M059J (cell line): ENCODE measurements at regions not wholly inside any gene's neighbourhood (a gene's known extent, or its start where the extent isn't known, plus 50 kb on each side); places are given as distances from the start of the nearest gene placed in this dataset.
A peak's percentile ranks its signal among the peaks of the same experiment; 100 is the strongest.

ENCODE experiments used
- DNase-seq: peaks from one replicate; pipeline ENCODE4 v3.0.0-alpha.2; 2012; ENCODE audit warnings: low read depth

- peak; percentile 18 for DNase-seq
Observed at GRCh38 chr17:77882481-77883212, 75.9 kb upstream of the TNRC6C start.

DNA sequence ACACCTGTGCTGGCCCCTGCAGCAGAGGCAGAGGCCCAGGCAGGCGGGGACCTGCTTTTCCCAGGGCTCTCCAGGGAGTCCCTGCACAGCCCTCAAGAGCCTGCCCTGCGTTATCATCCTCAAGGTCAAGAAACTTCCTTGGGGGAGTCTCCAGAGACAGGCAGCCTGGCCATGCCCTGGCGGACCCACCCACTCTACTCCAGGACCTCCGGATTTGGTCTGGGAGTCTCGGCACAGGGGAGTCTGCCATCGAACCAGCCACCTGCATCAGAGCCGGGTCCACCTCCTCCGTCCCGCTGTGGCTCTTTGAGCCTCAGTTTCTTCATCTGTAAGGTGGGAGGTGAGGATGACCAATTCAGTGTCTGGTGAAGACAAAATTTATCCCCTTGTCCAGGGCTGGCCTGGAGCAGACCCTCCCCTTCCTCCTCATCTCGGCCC lies 75.3 kb upstream of the TNRC6C start:
- DNase-seq, result no peak

DNA sequence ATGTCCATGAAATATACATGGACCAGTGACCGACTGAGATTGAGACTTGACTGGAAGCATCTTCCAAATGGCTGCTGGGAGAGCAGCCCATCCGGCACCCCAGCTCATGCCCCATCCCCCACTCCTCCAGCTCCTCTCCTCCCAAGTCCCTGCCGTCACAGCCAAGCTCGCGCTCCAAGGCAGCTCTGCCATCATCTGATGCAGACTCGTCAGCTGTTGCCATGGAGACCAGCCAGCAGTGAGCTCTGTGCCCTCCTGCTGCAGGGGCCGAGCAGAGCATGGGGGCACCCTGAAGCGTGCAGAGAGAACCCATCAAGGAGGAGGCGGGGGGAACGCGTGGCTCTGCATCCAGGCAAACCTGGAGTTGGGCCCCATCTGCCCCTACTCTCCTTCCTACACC lies 74.5 kb upstream of the TNRC6C start:
- DNase-seq, result peak; percentile 29

DNA sequence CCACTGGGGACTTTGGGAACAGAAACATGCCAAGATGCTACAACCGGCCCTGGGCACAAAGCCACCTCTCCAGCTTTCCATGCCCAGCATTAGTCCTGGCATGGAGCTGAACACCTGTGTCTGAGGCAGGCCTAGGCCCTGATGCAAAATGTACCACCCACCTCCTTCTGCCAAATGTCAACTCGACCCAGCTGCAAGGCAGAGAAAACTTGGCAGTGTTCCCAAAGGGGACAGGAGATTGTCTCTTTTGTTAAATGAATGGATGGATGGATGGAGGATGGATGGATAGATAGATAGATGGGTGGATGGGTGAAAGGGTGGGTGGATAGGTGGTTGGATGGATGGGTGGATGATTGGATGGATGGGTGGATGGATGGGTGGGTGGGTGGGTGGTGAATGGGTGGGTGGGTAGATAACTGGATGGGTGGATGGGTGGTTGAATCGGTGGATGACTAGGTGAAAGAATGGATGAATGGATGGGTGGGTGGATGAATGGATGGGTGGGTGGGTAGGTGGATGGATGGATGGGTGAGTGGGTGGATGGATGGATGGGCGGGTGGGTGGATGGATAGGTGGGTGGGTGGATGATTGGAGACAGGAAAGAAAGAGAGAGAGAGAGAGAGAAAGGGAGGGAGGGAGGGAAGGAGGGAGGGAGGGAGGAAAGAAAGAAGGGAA lies 73.4 kb upstream of the TNRC6C start:
- DNase-seq, result no peak

DNA sequence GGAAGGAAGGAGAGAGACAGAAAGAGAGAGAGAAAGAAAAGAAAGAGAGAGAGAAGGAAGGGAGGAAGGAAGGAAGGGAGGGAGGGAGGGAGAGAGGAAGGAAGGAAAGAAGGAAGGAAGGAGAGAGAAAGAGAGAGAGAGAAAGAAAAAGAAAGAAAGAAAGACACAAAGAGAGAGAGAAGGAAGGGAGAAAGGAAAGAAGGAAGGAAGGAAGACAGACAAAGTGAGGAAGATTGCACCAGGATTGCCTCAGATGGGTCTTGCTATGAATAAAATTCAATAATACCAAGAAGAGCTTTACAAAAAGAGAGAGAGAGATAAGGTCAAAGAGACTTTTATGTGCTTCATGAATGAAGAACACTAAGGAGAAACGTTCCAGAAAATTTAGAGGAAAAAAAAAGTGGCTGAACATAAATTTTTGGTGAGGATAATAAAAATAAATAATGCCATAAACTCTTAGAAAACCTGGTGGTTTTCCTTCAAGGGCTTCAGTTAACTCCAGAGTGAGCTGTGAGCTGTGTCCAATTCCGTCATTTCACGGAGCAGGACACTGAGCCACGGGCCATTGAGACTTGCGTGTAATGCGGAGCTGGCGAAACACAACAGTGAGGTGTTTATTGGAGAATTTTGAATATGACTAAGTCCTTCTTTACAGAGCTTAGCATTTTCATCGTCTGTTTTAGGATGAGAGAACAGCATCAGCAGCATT lies 72.7 kb upstream of the TNRC6C start:
- no peak for DNase-seq

DNA sequence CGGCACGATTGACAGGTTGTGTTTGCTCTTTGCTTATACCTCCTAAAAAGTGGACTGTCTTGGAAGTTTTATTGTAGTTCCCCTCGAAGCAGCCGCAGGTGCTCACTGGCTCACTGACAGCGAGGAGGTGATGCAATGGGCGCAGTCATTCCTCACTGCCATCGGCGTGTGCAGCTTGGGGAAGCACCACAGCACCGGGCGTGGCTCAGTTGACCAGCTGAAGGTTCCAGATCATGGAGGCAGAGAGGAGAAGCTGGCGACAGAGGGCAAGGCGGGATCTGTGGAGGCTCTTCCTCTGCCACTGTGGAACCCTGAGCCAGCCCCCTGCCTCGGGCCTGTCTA lies 72.1 kb upstream of the TNRC6C start:
- no peak for DNase-seq

DNA sequence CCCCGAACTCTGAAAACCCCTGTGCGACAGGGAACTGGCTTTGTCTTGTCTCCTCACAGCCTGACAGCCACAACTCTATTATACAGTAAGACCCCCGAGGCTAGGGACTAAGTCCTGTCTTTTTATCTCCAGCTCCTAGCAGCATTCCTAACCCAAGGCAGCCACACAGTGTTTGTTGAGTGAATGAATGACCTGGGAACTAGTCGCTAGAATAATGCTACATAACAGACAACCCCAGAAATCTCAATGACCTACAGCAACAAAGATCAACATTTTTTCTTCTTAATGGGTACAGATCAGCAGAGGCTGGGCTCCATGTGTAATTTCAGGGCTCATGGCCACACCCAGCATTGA lies 71.4 kb upstream of the TNRC6C start:
- DNase-seq, result no peak

DNA sequence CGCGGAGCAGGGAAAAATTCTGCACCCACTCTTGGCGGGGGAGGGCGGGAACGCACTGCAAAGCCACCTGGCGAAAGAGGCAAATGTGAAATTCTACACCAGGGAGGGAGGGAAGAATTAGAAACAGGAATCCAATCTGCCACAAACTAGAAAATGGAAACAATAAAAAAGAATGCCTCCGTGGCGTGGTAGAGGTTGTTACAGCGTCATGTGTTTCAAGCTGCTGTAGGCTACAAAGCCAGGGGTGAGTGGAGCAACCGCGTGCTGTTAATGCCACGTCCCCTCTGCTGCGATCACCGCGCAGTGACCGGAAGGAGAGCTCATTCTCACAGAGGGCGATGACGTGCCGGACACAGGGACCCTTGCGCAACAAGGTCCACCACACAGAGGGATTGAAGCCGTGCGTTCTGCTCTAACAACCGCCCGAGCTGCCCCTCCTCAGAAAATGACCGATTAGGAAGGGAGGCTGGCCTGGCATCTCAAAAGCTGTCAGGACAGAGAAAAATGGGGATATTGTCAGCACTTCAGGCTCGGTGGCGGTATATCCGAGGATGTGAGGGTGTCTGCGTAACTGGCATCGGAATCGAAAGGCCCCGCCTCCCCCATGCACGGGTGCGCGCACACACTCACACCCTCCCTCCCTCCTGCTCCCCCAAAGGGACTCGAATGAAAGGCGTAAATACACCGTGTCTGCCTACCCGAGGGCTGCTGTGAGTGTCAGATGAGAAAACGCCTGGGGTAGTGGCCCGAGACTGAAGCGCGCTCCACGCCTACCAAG lies 70.8 kb upstream of the TNRC6C start:
- DNase-seq, result peak; percentile 65

- no peak for DNase-seq
Observed at GRCh38 chr17:77888242-77889134, 70.0 kb upstream of the TNRC6C start.

DNA sequence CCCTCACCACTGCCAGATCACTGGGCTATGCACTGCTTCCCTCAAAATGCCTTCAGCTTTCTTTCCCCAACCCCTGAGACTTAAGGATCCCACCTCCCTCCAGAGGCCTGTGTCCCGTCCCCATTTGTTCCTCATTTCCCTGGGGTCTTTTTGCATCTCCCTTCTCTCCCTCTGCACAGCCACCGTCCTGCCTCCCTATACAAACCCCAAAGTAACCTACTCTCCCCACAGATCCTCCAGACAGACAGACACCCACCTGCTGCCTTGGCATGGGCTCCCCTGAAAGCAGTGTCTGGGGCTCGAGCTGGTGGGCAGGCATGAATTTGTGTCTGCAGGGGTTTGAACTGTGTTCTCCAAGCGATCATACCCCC lies 69.4 kb upstream of the TNRC6C start:
- DNase-seq, result no peak

DNA sequence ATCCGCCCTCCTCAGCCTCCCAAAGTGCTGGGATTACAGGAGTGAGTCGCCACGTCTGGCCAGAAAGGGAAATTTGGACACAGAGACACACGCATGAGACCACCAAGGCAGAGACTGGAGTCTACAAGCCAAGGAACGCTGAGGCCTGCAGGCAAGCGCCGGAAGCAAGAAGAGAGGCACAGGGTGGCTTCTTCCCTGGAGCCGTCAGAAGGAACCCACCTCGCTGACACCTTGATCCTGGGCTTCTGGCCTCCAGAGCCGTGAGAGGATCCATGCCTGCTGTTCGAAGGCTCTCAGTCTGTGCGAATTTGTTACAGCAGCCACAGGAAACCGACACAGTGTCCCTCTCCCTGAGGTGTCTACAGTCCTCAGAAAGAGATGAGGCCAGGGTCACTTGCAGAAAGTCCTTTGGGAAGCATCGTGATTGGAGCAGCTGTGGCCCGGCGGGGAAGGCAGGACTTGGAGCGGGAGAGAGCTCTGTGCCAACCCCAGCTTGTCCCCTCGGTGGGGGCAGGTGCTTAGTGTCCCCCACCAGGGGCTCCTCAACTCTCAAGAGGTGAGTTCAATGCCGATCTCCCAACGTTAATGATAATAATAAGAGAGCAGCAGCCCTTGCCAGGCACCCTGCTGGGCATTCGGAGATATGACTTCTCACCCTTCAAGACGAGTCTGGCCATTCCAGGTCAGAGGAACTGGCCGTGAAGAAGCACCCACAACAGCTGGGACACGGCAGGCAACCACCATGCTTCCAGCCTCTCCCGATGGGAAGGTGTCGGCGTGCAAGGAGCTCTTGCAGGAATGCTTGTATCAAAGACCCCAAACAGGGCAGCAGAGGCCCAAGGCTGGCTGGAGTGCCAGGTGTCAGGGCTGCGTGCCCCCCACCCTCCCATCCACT lies 68.4 kb upstream of the TNRC6C start:
- DNase-seq, result no peak

- DNase-seq, result no peak
Observed at GRCh38 chr17:77890771-77891170, 67.7 kb upstream of the TNRC6C start.

GRCh38 chr17:77891602-77892001 lies 66.9 kb upstream of the TNRC6C start:
- no peak for DNase-seq

- DNase-seq, result no peak
Observed at GRCh38 chr17:77892031-77892430, 66.5 kb upstream of the TNRC6C start.

DNA sequence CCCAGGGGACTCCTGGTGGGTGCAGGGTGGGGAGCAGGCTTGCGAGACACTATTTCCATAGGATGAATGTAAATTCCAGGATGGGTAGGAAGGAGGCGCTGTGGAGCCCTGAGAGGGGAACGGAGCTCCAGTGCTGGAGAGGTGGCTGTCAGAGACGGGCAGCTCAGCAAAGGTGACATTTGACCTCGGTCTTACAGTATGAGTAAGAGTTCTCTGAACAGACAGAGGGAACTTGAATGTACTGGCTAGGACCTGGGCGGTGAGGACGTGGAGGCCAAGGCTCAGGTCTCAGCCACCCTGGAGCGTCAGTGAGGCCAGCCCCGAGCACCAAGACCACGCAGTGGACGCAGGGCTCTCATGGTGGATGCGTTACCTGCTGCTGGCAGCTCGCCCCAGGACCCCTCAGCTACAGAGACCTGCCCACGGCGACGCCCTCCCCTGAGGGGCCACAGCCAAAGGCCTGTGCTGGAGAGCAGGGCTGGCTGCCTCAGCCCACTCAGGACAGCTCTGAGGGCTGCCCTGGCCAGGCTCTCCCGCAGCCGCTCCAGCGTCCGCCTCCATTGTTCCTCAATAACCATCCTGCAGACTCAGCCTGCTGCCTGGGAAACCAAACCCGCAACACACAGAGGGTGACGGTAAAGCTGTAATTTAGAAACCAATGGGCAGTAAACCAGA lies 65.9 kb upstream of the TNRC6C start:
- DNase-seq, result no peak

DNA sequence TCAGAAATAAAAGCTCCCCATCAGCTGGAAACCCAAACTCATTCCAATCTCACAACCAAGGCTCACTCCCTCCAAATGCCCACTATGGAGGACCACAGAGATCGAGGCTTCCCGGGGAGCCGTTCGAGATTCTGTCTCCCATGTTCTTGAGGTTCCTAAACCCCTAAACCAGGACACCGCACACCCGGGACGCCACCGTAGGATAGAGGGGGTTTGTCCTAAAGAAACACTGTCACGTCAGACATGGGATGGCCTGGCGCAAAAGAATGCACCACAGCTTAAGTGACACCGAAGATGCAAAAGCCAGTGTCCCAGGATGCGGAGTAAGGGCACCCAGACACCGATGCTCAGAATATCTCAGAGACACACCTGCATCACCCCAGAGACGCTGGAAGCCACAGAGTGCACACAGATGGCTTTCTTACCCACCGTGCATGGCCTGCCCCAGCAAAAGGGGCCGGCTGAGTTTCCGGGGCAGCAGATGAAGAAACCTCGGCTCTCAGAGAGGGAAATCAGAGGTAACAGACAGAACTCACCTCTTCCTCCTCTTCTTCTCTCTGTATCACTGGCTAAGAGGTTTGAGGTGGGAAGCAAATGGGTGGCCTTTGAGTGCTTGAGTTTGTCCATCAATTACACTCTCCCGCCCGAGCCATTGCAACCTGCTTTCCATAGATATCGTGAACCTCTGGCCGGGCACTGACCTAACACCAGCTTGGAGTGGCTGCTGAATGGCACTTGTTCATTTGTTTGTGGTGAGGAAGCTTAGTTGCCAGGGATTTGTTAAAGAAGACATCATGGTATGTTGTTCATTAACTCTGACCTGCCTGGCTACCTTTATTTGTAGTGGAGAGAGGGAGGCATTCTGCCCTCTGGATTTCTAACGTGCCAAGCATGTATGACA lies 65.1 kb upstream of the TNRC6C start:
- DNase-seq, result no peak

DNA sequence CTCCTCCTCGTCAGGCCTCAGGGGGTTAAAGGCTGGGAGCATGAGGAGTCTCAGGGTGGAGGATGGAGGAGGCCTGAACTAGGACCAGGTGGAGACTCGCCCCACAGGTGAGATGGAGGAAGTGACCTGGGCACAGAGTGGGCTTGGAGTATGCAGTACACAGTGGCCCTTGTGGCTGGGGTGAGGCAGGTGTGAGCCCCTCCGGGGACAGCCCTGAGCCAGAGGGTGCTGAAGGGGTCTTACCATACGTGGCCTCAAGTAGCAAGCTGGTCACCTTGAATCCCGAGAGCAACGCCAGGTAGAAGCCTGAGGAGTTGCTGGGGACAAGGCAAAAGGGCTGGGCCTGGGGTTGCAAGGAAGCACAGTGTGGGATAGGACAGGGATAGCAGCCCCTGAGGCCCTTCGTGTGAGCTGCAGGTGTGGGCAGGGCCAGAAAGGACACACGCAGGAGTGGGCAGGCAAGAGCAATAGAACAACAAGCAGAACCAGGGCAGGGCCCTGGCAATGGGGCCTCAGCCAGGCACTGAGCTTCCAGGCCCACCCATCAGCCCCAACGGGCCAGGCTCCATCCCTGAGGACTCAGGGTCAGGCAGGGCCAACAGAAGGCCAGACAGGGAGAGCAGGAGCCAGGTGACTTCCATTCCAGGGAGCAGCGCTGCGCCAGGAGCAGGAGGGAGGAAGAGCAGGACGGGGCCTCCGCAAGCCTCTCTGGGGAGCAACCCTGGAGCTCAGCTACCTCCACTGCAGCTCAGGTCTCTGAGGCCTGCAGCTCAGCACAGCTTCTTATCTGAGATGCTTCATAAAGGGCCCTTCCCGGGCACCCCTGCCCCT lies 64.2 kb upstream of the TNRC6C start:
- no peak for DNase-seq
